Immature natural killer cell (primary cell): ENCODE measurements at regions not wholly inside any gene's neighbourhood (a gene's known extent, or its start where the extent isn't known, plus 50 kb on each side); places are given as distances from the start of the nearest gene placed in this dataset.

Experiments
- DNase-seq, 3 donors: peaks; one replicate each; pipeline ENCODE4 v3.0.0; 2022; ENCODE audit warnings: mixed read lengths in 1 of 3
- H3K27ac Mint-ChIP-seq, 6 donors: one replicate each; pipeline ENCODE4 v1.8.0; 2020; ENCODE audit warnings: mixed read lengths in 6 of 6, mild to moderate bottlenecking in 5 of 6, inconsistent platforms in 4 of 6, moderate library complexity in 3 of 6
- H3K27me3 Mint-ChIP-seq, 3 donors: one replicate each; pipeline ENCODE4 v1.8.0; 2020 to 2021; ENCODE audit warnings: low read depth in 3 of 3, mild to moderate bottlenecking in 3 of 3, mixed read lengths in 3 of 3, moderate library complexity in 3 of 3, inconsistent platforms in 1 of 3
- H3K36me3 Mint-ChIP-seq, 3 donors: one replicate each; pipeline ENCODE4 v1.8.0; 2020; ENCODE audit warnings: mixed read lengths in 3 of 3, inconsistent platforms in 2 of 3, mild to moderate bottlenecking in 2 of 3
- H3K4me1 Mint-ChIP-seq, 2 donors: one replicate each; pipeline ENCODE4 v1.8.0; 2020; ENCODE audit warnings: inconsistent platforms in 2 of 2, mild to moderate bottlenecking in 2 of 2, mixed read lengths in 2 of 2, moderate library complexity in 1 of 2
- H3K4me3 Mint-ChIP-seq, 5 donors: one replicate each; pipeline ENCODE4 v1.8.0; 2020; ENCODE audit warnings: mild to moderate bottlenecking in 5 of 5, mixed read lengths in 5 of 5, inconsistent platforms in 3 of 5, moderate library complexity in 3 of 5
- H3K9me3 Mint-ChIP-seq, 6 donors: one replicate each; pipeline ENCODE4 v1.8.0; 2020; ENCODE audit warnings: mild to moderate bottlenecking in 6 of 6, mixed read lengths in 6 of 6, inconsistent platforms in 4 of 6, moderate library complexity in 3 of 6

GRCh38 chr13:40468227-40468838 is 198.1 kb downstream of the FOXO1 start:
- no peak for DNase-seq
- Mint-ChIP-seq H3K27ac (no peak overlapping the region), H3K4me1 (peaks cover 5 to 8% of the 10 kb centered on the region in 2 donors), H3K9me3 (no peaks in the 10 kb centered on the region), H3K27me3 (no peaks in the 10 kb centered on the region), H3K36me3 (no peaks in the 10 kb centered on the region), H3K4me3 (no peak overlapping the region)

GRCh38 chr13:40469581-40470310 is 196.7 kb downstream of the FOXO1 start:
- H3K36me3 Mint-ChIP-seq = no peaks in the 10 kb centered on the region
- H3K4me3 Mint-ChIP-seq = no peak overlapping the region
- no peak overlapping the region for H3K27ac Mint-ChIP-seq
- peaks cover 0 to under 1% (median 0%) of the 10 kb centered on the region in 3 donors for H3K27me3 Mint-ChIP-seq
- H3K9me3 Mint-ChIP-seq = no peaks in the 10 kb centered on the region
- no peak for DNase-seq
- H3K4me1 Mint-ChIP-seq = peaks cover 5 to 8% of the 10 kb centered on the region in 2 donors

- Mint-ChIP-seq H3K27me3 (peaks cover 0 to 3% (median 0%) of the 10 kb centered on the region in 3 donors), H3K27ac (no peak overlapping the region), H3K36me3 (no peaks in the 10 kb centered on the region), H3K9me3 (no peaks in the 10 kb centered on the region), H3K4me1 (peaks cover 5 to 8% of the 10 kb centered on the region in 2 donors), H3K4me3 (no peak overlapping the region)
- no peak for DNase-seq
Observed at GRCh38 chr13:40470660-40471059, 195.8 kb downstream of the FOXO1 start.

- H3K4me3 Mint-ChIP-seq = no peak overlapping the region
- peaks cover 0 to 5% (median 0%) of the 10 kb centered on the region in 3 donors for H3K27me3 Mint-ChIP-seq
- DNase-seq = no peak
- no peaks in the 10 kb centered on the region for H3K9me3 Mint-ChIP-seq
- H3K27ac Mint-ChIP-seq = no peak overlapping the region
- H3K4me1 Mint-ChIP-seq = peaks cover 5 to 8% of the 10 kb centered on the region in 2 donors
- no peaks in the 10 kb centered on the region for H3K36me3 Mint-ChIP-seq
Observed at GRCh38 chr13:40471076-40471475, 195.4 kb downstream of the FOXO1 start.

- Mint-ChIP-seq H3K4me3 (no peak overlapping the region), H3K27ac (no peak overlapping the region), H3K36me3 (no peaks in the 10 kb centered on the region), H3K4me1 (peaks cover 5 to 8% of the 10 kb centered on the region in 2 donors), H3K9me3 (no peaks in the 10 kb centered on the region), H3K27me3 (peaks cover 0 to 5% (median 1%) of the 10 kb centered on the region in 3 donors)
- DNase-seq = no peak
Observed at GRCh38 chr13:40471911-40472310, 194.5 kb downstream of the FOXO1 start.

GRCh38 chr13:40472427-40473220 is 193.8 kb downstream of the FOXO1 start:
- Mint-ChIP-seq H3K4me3 (no peak overlapping the region), H3K9me3 (no peaks in the 10 kb centered on the region), H3K27me3 (peaks cover 1 to 5% (median 2%) of the 10 kb centered on the region in 3 donors), H3K27ac (peak overlapping the region in 1 of 6 donors; percentile 10), H3K4me1 (peaks cover 5 to 8% of the 10 kb centered on the region in 2 donors), H3K36me3 (no peaks in the 10 kb centered on the region)
- peak in 1 of 3 donors; percentile 5 for DNase-seq

GRCh38 chr13:40475617-40476016 is 190.8 kb downstream of the FOXO1 start:
- Mint-ChIP-seq H3K27ac (no peak overlapping the region), H3K9me3 (no peaks in the 10 kb centered on the region), H3K36me3 (no peaks in the 10 kb centered on the region), H3K4me1 (peaks cover 6 to 8% of the 10 kb centered on the region in 2 donors), H3K4me3 (no peak overlapping the region), H3K27me3 (peaks cover 1 to 5% (median 5%) of the 10 kb centered on the region in 3 donors)
- no peak for DNase-seq

- Mint-ChIP-seq H3K36me3 (no peaks in the 10 kb centered on the region), H3K4me3 (no peak overlapping the region), H3K27me3 (peaks cover 1 to 5% (median 5%) of the 10 kb centered on the region in 3 donors), H3K4me1 (peaks cover 5 to 8% of the 10 kb centered on the region in 2 donors), H3K9me3 (no peaks in the 10 kb centered on the region), H3K27ac (no peak overlapping the region)
- DNase-seq = no peak
Observed at GRCh38 chr13:40476175-40476958, 190.1 kb downstream of the FOXO1 start.

- H3K36me3 Mint-ChIP-seq = no peaks in the 10 kb centered on the region
- peak overlapping the region in 1 of 6 donors; percentile 75 for H3K27ac Mint-ChIP-seq
- H3K9me3 Mint-ChIP-seq = no peaks in the 10 kb centered on the region
- peaks cover 0 to 2% of the 10 kb centered on the region in 2 donors for H3K4me1 Mint-ChIP-seq
- no peak overlapping the region for H3K4me3 Mint-ChIP-seq
- DNase-seq = no peak
- peaks cover 1 to 7% (median 5%) of the 10 kb centered on the region in 3 donors for H3K27me3 Mint-ChIP-seq
Observed at GRCh38 chr13:40477623-40478608, 188.5 kb downstream of the FOXO1 start.

- no peaks in the 10 kb centered on the region for H3K9me3 Mint-ChIP-seq
- H3K27me3 Mint-ChIP-seq = peaks cover 1 to 7% (median 5%) of the 10 kb centered on the region in 3 donors
- H3K4me1 Mint-ChIP-seq = peaks cover 2% of the 10 kb centered on the region in 2 donors
- no peaks in the 10 kb centered on the region for H3K36me3 Mint-ChIP-seq
- H3K27ac Mint-ChIP-seq = no peak overlapping the region
- DNase-seq = no peak
- H3K4me3 Mint-ChIP-seq = no peak overlapping the region
Observed at GRCh38 chr13:40478775-40479174, 187.7 kb downstream of the FOXO1 start.

GRCh38 chr13:40479196-40479845 is 187.1 kb downstream of the FOXO1 start:
- H3K9me3 Mint-ChIP-seq = no peaks in the 10 kb centered on the region
- H3K36me3 Mint-ChIP-seq = no peaks in the 10 kb centered on the region
- no peak for DNase-seq
- H3K4me1 Mint-ChIP-seq = peaks cover 7 to 8% of the 10 kb centered on the region in 2 donors
- no peak overlapping the region for H3K27ac Mint-ChIP-seq
- H3K4me3 Mint-ChIP-seq = no peak overlapping the region
- H3K27me3 Mint-ChIP-seq = peaks cover 3 to 7% (median 5%) of the 10 kb centered on the region in 3 donors
